Body of pancreas (tissue), 4 donors: ENCODE measurements at regions not wholly inside any gene's neighbourhood (a gene's known extent, or its start where the extent isn't known, plus 50 kb on each side); places are given as distances from the start of the nearest gene placed in this dataset.

Experiments used
- POLR2A ChIP-seq, 3 donors: fragments of 450-650 bp; IDR thresholded peaks; one replicate each; pipeline ENCODE4 v1.6.1; 2016; ENCODE audit warnings: antibody characterized with exemption in 3 of 3, mild to moderate bottlenecking in 2 of 3
- TF ChIP-seq, protein P1 (sequence below), 7 experiments: fragments of 450-650 bp in 4 of 7; fragments of 200-600 bp in 3 of 7; sonication (generic) in 3 of 7; IDR thresholded peaks; one replicate each; pipeline ENCODE4 v1.5.1; 2016 to 2019; ENCODE audit warnings: antibody characterized with exemption in 7 of 7

GRCh38 chr12:33546004-33546403 is 106.4 kb upstream of the SYT10 start:
- TF ChIP-seq, protein P1, sequence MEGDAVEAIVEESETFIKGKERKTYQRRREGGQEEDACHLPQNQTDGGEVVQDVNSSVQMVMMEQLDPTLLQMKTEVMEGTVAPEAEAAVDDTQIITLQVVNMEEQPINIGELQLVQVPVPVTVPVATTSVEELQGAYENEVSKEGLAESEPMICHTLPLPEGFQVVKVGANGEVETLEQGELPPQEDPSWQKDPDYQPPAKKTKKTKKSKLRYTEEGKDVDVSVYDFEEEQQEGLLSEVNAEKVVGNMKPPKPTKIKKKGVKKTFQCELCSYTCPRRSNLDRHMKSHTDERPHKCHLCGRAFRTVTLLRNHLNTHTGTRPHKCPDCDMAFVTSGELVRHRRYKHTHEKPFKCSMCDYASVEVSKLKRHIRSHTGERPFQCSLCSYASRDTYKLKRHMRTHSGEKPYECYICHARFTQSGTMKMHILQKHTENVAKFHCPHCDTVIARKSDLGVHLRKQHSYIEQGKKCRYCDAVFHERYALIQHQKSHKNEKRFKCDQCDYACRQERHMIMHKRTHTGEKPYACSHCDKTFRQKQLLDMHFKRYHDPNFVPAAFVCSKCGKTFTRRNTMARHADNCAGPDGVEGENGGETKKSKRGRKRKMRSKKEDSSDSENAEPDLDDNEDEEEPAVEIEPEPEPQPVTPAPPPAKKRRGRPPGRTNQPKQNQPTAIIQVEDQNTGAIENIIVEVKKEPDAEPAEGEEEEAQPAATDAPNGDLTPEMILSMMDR (IDR thresholded peaks at IDR 0.05) = no peak
- TF ChIP-seq POLR2A (IDR thresholded peaks at IDR 0.05) = no peak
